Coronary artery (tissue), 2 donors: ENCODE measurements at regions not wholly inside any gene's neighbourhood (a gene's known extent, or its start where the extent isn't known, plus 50 kb on each side); places are given as distances from the start of the nearest gene placed in this dataset.

Experiments
- DNase-seq: peaks from one replicate; pipeline ENCODE4 v3.0.0-alpha.2; 2017; ENCODE audit warnings: low spot score
- H3K27ac ChIP-seq, 2 donors: fragments of 200-600 bp; sonication (generic); one replicate each; pipeline ENCODE4 v1.5.1; 2016 to 2019
- H3K4me3 ChIP-seq: fragments of 200-600 bp; sonication (generic); 2 replicates; pipeline ENCODE4 v1.5.1; 2016; ENCODE audit warnings: mild to moderate bottlenecking, moderate library complexity
- TF ChIP-seq, protein P1 (sequence below): fragments of 200-600 bp; sonication (generic); IDR thresholded peaks from one replicate; pipeline ENCODE4 v1.5.1; 2019; ENCODE audit warnings: antibody characterized with exemption

- TF ChIP-seq, protein P1, sequence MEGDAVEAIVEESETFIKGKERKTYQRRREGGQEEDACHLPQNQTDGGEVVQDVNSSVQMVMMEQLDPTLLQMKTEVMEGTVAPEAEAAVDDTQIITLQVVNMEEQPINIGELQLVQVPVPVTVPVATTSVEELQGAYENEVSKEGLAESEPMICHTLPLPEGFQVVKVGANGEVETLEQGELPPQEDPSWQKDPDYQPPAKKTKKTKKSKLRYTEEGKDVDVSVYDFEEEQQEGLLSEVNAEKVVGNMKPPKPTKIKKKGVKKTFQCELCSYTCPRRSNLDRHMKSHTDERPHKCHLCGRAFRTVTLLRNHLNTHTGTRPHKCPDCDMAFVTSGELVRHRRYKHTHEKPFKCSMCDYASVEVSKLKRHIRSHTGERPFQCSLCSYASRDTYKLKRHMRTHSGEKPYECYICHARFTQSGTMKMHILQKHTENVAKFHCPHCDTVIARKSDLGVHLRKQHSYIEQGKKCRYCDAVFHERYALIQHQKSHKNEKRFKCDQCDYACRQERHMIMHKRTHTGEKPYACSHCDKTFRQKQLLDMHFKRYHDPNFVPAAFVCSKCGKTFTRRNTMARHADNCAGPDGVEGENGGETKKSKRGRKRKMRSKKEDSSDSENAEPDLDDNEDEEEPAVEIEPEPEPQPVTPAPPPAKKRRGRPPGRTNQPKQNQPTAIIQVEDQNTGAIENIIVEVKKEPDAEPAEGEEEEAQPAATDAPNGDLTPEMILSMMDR, result no peak
- no peak for DNase-seq
- Histone ChIP-seq H3K4me3 (no peak overlapping the region), H3K27ac (no peak overlapping the region)
Observed at GRCh38 chr6:105587349-105588122, 184.7 kb upstream of the PREP start.

DNA sequence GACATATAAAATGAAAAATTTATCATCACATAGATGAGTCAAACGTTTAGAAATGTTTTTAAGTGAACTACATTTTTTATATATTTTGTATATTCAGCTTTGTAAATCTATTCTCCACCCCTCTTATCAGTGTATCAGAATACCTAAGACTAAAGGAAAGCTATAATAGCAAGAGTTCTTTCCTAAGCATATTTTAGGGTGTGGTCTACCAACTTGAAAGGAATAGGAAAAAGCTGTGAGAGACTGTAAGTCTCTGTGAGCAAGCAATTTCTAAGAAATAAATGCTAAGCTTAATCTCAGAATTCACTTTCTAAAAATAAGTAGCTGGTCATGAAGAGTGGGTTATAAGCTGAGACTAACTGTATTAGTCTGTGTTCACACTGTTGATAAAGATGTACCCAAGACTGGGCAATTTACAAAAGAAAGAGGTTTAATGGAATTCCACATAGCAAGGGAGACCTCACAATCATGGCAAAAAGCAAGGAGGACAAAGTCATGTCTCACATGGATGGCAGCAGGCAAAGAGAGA is 175.4 kb upstream of the PREP start:
- no peak overlapping the region for H3K4me3 ChIP-seq
- no peak for DNase-seq
- TF ChIP-seq, protein P1, result no peak
- no peak overlapping the region for H3K27ac ChIP-seq

- no peak for DNase-seq
- Histone ChIP-seq H3K27ac (no peak overlapping the region), H3K4me3 (no peak overlapping the region)
- TF ChIP-seq, protein P1, result no peak
Observed at GRCh38 chr6:105573556-105573955, 170.7 kb upstream of the PREP start.

GRCh38 chr6:105573138-105573537 is 170.3 kb upstream of the PREP start:
- Histone ChIP-seq H3K27ac (no peak overlapping the region), H3K4me3 (no peak overlapping the region)
- no peak for DNase-seq
- TF ChIP-seq, protein P1, result no peak

- TF ChIP-seq, protein P1, result no peak
- no peak overlapping the region for H3K4me3 ChIP-seq
- no peak for DNase-seq
- H3K27ac ChIP-seq, result no peak overlapping the region
Observed at GRCh38 chr6:105570416-105570815, 167.5 kb upstream of the PREP start.

GRCh38 chr6:105569706-105570105 is 166.8 kb upstream of the PREP start:
- TF ChIP-seq, protein P1, result no peak
- Histone ChIP-seq H3K4me3 (no peak overlapping the region), H3K27ac (no peak overlapping the region)
- no peak for DNase-seq

- no peak overlapping the region for H3K27ac ChIP-seq
- H3K4me3 ChIP-seq, result no peak overlapping the region
- DNase-seq, result no peak
- TF ChIP-seq, protein P1, result no peak
Observed at GRCh38 chr6:105568751-105569150, 165.9 kb upstream of the PREP start.
